Sigmoid colon (tissue), 4 donors: ENCODE measurements at regions not wholly inside any gene's neighbourhood (a gene's known extent, or its start where the extent isn't known, plus 50 kb on each side); places are given as distances from the start of the nearest gene placed in this dataset.

Source experiments
- CTCF ChIP-seq, 4 experiments: fragments of 450-650 bp in 3 of 4; fragments of 200-600 bp in 1 of 4; IDR thresholded peaks; one replicate each; pipeline ENCODE4 v1.5.1; 2016 to 2019; ENCODE audit warnings: antibody characterized with exemption in 4 of 4, mild to moderate bottlenecking in 3 of 4, moderate library complexity in 2 of 4
- POLR2A ChIP-seq, 2 donors: fragments of 450-650 bp; IDR thresholded peaks; one replicate each; pipeline ENCODE4 v1.6.1; 2016; ENCODE audit warnings: antibody characterized with exemption in 2 of 2, mild to moderate bottlenecking in 2 of 2, moderate library complexity in 2 of 2
- POLR2AphosphoS5 ChIP-seq, 4 donors: sonication (generic); formaldehyde crosslinking; IDR thresholded peaks; one replicate each; pipeline ENCODE4 v1.6.1; 2017; ENCODE audit warnings: antibody characterized with exemption in 4 of 4

- TF ChIP-seq POLR2A (IDR thresholded peaks at IDR 0.05) = no peak
- no peak for TF ChIP-seq CTCF (IDR thresholded peaks at IDR 0.05)
- TF ChIP-seq POLR2AphosphoS5 (IDR thresholded peaks at IDR 0.05) = no peak
Measured at GRCh38 chr3:160099834-160100233, 111.2 kb downstream of the IL12A start.
